T follicular helper cell (primary cell): ENCODE measurements at regions not wholly inside any gene's neighbourhood (a gene's known extent, or its start where the extent isn't known, plus 50 kb on each side); places are given as distances from the start of the nearest gene placed in this dataset.
"Not testable (repeated sequence)": the region's sequence is repeated elsewhere in the genome, so short reads cannot be mapped to it uniquely, and the experiment has no call there.

Source experiments
- DNase-seq: peaks from one replicate; pipeline ENCODE4 v3.0.0-alpha.2; 2020; ENCODE audit warnings: low read depth

GRCh38 chr16:87033541-87034300 lies 283.5 kb downstream of the C16orf95 start:
- DNase-seq = no peak

DNA sequence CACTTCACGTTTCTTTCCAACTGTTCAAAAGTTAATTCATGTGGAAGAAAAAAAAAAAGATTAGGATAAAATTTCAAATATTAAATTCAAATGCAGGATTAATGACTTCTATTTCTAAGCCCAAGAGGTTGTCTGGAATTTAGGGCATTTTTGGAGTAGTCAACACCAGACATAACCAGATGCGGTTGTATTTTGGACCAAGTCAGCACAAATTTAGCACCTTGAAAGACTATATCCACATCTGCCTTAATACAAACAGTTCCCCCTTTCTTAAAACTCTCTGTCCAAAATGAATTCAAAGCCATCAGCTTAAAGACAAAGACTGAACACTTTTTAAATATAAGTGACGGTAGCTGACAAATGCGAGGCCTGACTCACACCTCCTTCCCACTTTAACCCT lies 282.9 kb downstream of the C16orf95 start:
- no peak for DNase-seq

- no peak for DNase-seq
These were observed 282.1 kb downstream of the C16orf95 start for GRCh38 chr16:87035053-87035452.

- no peak for DNase-seq
These were observed 280.2 kb downstream of the C16orf95 start for GRCh38 chr16:87037012-87037411.

DNA sequence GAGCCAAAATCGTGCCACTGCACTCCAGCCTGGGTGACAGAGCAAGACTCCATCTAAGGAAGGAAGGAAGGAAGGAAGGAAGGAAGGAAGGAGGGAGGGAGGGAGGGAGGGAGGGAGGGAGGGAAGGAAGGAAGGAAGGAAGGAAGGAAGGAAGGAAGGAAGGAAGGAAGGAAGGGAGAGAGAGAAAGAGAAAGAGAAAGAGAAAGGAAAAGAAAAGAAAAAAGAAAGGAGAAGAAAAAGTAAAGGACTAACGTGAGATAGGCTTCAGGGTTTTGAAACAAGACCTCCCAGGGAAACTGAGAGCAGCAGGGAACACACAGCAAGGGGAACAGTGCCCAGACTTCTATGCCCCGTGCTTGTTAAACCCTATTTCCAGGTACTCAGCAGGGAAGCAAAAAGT lies 278.7 kb downstream of the C16orf95 start:
- DNase-seq = not testable (repeated sequence)

GRCh38 chr16:87040169-87041117 lies 276.7 kb downstream of the C16orf95 start:
- DNase-seq = no peak

- DNase-seq = no peak
These were observed 275.9 kb downstream of the C16orf95 start for GRCh38 chr16:87041286-87041685.

DNA sequence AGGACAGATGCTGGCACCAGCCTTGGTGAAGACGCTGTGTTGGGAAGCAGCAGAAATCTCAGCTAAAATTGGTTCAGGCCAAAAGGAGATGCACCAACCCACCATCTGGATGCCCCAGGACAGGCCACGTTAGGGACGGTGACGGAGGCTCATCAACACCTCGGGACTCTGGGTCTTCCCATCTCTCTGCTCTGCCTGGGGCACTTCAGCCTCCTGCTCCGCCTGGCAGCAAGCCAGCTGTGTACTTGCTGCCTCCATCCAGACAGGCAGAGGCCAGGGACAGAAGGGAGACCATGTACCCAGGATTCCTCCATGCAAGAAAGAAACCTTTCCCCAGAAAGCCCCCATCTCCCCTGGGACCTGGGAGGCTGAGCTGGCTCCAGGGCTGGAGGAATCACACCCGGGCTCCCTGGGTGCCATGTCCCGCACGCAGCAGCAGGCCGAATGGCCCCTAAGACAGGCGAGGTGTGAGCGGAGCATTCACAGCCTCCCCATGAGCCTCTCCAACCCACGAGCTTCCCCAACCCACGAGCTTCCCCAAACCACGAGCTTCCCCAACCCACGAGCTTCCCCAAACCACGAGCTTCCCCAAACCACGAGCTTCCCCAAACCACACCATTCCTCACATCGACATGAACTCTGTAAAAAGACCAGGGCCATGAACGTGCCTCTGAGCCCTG lies 274.5 kb downstream of the C16orf95 start:
- no peak for DNase-seq

DNA sequence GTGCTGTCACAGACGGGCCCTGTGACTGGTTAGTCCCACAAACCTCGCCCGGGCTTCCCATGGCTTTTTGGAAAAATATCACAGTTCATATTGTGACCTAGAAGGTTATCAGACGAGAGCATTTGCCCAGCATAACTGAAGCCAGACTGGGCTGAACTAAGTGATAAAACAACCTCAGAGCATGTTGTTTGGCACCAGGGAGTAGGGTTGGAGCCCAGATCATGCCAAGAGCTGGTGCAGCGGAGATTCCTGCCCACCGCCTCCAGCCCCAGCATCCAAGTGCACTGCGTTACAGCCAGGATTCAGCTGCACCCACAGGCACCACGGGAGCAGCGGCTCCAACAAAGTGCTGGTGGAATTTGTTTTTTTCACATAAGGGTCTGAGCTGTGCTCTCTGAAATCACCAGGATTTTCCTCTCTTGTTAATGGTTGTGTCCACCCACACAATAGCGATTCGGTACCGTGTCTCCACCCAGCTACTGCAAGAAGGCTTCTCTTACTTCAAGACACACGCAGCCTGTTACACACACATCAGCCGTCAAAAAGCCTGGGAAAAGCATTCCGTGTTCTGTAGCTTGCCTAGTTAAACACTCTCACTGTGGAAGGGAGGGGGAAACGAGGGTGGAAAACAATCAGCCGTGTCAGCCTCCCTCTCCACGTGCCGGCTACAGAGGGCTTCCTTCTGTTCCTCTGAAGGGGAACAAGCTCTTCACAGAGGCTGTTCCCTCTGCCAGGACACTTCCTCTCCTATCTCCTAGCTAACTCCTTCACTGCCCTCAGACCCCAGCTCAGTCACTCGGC lies 273.8 kb downstream of the C16orf95 start:
- DNase-seq = no peak

DNA sequence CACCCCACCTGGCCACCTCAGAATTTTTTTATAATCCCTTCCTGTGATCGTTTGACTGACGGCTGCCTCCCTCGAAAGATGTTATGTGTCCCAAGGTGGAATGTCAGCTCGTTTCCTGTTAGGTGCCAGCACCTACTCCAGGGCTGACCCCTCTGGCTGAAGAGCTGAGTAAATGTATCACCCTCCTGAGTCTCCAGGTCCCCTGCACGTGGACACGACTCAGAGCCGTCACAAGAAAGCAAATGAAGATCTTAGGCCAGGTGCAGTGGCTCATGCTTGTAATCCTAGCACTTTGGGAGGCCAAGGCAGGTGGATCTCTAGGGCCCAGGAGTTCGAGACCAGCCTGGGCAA lies 273.2 kb downstream of the C16orf95 start:
- no peak for DNase-seq

DNA sequence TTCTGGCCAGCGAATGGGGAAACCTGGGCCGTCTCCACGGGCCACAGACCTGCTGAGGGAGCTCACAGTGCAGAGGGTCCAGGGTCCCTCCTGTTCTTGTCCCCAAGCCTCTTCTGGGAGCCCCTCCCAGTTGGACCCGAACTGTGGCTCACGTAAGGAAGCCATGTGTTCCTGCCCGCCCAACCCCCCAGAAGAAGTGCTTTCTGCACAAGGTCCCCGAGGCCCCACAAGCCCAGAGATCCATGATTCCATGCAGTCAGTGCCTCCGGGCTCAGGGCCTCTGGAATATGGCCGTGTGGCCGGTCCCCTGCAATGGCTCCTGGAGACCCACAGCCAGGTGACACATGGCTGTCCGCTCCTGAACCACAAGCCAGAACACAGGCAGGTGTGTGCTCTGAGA lies 272.4 kb downstream of the C16orf95 start:
- no peak for DNase-seq

GRCh38 chr16:87045466-87046216 lies 271.6 kb downstream of the C16orf95 start:
- DNase-seq = no peak

DNA sequence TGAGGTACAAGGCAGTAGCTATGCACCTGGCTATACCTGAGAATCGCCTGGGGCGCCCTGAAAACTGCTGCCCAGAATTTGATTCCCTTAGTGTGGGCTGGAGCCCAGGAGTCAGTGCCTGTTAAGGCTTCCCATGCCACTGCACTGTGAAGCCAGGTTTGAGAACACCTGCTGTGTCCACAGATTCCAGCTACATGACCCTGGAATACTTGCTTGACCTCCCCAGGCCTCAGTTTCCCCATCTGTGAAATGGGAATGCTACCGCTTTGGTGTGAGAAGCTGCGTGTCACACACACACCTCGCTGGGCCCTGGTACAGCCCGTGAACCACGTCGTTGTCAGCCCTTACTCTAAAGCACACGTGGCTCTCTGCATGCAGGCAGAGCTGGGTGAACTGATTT lies 271.0 kb downstream of the C16orf95 start:
- no peak for DNase-seq

DNA sequence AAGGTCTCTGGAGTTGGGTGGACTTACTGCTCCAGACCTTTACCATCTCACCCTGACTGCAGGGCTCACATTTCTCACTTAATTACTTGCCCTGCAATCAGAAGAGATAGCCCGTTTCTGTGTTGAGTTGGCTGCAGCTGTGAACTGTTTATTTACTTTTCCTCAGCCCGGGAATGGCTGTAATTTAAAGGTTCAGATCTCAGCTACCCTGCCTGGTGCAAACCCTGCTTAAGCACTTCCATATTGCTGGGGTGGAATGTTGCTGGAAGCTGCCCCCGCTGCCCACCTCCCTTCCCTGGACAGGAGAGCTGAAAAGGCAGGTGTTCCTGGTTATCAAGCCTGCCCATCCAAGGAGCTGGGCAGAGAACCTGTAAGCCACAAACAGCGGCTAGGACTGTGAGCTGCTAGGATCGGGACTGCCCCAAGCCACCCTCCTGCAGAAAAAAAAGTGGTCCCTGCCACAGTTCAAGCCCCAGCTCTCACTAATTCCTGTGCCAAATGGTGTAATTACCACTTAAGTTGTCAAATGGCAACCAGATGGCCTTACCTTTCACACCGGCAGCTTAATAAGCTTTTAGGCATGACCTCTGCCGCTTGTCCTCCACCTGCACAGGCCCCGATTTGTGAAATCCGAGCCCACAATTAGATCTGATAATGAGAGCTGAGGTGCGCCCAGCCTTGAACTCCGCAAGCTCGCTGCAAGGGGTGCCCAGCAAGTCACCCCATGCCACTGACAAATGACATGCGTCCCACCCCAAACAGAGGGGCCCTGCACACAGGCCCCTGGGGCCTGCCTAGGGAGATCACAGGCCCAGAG lies 269.8 kb downstream of the C16orf95 start:
- DNase-seq = no peak

DNA sequence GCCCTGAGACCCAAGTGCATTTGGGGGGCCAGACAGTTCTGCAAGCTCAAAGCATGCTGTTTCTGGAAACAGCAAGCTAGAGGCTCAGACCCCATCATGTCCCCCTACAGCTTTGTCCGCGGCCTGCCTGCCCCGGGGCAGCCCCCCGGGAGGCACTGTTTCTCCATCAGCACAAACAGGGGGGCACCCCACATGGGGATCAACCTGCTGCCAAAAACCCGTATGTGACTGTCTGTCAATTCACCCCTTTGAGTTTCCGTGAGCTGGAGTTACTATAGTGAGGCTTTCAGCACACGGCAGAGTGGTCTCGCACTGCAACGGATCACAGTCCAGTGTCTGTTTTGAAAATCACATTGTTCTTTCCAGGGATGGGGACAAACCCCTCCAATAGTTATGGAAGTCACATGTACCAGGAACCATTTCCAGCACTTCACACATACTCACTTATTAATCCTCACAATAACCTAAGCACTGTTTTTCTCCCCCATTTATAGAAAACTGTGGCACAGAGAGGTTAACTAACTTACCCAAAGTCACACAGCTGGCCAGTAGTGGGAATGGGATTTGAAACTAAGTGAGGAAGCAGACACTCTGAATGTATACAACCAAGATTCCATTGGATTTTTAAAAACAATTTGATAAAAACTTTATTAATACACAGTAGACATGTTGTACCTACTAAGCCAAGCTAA lies 269.0 kb downstream of the C16orf95 start:
- no peak for DNase-seq

- no peak for DNase-seq
These were observed 268.5 kb downstream of the C16orf95 start for GRCh38 chr16:87048730-87049115.

DNA sequence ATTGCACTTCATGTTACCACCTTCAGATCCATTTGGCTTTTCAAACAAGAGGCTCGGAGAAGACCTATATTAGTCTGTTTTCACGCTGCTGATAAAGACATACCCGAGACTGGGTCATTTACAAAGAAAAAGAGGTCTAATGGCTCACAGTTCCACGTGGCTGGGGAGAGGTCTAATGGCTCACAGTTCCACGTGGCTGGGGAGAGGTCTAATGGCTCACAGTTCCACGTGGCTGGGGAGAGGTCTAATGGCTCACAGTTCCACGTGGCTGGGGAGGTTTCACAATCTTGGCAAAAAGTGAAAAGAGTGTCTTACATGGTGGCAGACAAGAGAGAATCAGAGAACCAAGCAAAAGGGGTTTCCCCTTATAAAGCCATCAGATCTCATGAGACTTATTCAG lies 268.0 kb downstream of the C16orf95 start:
- DNase-seq = not testable (repeated sequence)

- DNase-seq = no peak
These were observed 267.1 kb downstream of the C16orf95 start for GRCh38 chr16:87050142-87050541.

DNA sequence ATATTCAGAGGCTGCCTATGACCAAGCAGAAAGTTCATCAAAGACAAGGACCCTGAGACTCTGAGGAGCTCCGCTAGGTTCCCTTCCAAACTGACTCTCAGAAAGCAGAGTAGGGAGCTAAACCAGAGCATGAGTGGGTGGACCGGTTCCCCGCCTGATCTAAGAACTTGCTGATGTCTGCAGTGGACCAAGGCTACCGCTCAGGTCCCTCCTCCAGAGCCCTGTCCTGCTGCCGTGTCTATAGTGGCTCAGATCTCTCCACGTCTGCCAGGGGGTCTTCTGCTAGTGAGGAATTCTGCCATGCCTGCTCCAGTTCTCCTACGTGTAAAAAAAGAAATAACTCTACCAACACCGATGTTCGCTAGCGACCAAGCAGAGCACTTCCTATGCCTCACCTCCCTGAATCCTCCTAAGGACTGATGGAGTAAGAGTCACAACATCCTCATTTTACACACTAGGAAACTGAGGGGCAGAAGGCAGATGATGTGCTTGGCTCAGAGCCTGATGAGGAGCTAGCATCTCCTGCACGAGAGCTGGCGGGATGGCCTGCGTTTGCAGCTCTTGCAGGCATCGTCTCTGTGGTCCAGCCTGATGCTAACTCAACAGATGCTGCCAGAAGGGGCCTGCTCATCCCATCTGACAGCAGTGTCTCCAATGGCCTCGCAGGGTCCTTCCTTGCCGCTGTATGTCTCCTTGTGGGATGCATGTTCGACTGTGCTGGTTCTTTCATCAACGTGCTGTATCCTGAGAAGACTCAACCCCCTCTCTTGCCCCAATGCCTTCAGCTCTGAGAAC lies 265.5 kb downstream of the C16orf95 start:
- no peak for DNase-seq
